ENCODE measurements at regions not wholly inside any gene's neighbourhood (a gene's known extent, or its start where the extent isn't known, plus 50 kb on each side); places are given as distances from the start of the nearest gene placed in this dataset.

- POLR2A ChIA-PET (ENCODE audit: low non-redundant PET) = no interaction called here
- CTCF ChIA-PET = no interaction called here
- H3K27ac ChIP-seq = no peak overlapping the region
- TF ChIP-seq CTCF (conservative IDR thresholded peaks at IDR 0.05; ENCODE audit: low read depth) = no peak
- no peak for DNase-seq (ENCODE audit: low spot score)
Measured at GRCh38 chr12:42921741-42922504, 332.4 kb upstream of the PRICKLE1 start.

GRCh38 chr12:42919691-42920090 lies 330.1 kb upstream of the PRICKLE1 start:
- H3K27ac ChIP-seq = no peak overlapping the region
- DNase-seq (ENCODE audit: low spot score) = no peak
- CTCF ChIA-PET = no interaction called here
- TF ChIP-seq CTCF (conservative IDR thresholded peaks at IDR 0.05; ENCODE audit: low read depth) = no peak
- POLR2A ChIA-PET (ENCODE audit: low non-redundant PET) = no interaction called here

GRCh38 chr12:42918443-42918842 lies 328.9 kb upstream of the PRICKLE1 start:
- ChIA-PET CTCF (no interaction called here), POLR2A (ENCODE audit: low non-redundant PET) (interaction anchor here (0.5 kb wide), 1 partner anchor 8 kb away, joined by 3 read pairs; no protein-coding TSS in a partner anchor)
- H3K27ac ChIP-seq = no peak overlapping the region
- no peak for TF ChIP-seq CTCF (conservative IDR thresholded peaks at IDR 0.05; ENCODE audit: low read depth)
- DNase-seq (ENCODE audit: low spot score) = no peak

- TF ChIP-seq CTCF (conservative IDR thresholded peaks at IDR 0.05; ENCODE audit: low read depth) = no peak
- POLR2A ChIA-PET (ENCODE audit: low non-redundant PET) = no interaction called here
- DNase-seq (ENCODE audit: low spot score) = no peak
- CTCF ChIA-PET = interaction anchor here (0.6 to 0.7 kb wide), 2 partner anchors 26 to 63 kb away, joined by 3 read pairs; no protein-coding TSS in a partner anchor
- no peak overlapping the region for H3K27ac ChIP-seq
Measured at GRCh38 chr12:42916143-42916542, 326.6 kb upstream of the PRICKLE1 start.

GRCh38 chr12:42915426-42915825 lies 325.9 kb upstream of the PRICKLE1 start:
- TF ChIP-seq CTCF (conservative IDR thresholded peaks at IDR 0.05; ENCODE audit: low read depth) = no peak
- H3K27ac ChIP-seq = no peak overlapping the region
- DNase-seq (ENCODE audit: low spot score) = no peak
- ChIA-PET POLR2A (ENCODE audit: low non-redundant PET) (no interaction called here), CTCF (no interaction called here)

GRCh38 chr12:42912367-42912766 lies 322.8 kb upstream of the PRICKLE1 start:
- ChIA-PET POLR2A (ENCODE audit: low non-redundant PET) (no interaction called here), CTCF (no interaction called here)
- H3K27ac ChIP-seq = no peak overlapping the region
- no peak for DNase-seq (ENCODE audit: low spot score)
- TF ChIP-seq CTCF (conservative IDR thresholded peaks at IDR 0.05; ENCODE audit: low read depth) = no peak
